Endothelial cell of umbilical vein (primary cell): ENCODE measurements at regions not wholly inside any gene's neighbourhood (a gene's known extent, or its start where the extent isn't known, plus 50 kb on each side); places are given as distances from the start of the nearest gene placed in this dataset.

Experiments used
- BruUV-seq: library from RNA; stranded (reverse); fragments of 400-500 nt; replicated peaks from 2 replicates; lab custom pipeline; 2021; lab: Mats Ljungman, UMichigan
- CTCF ChIA-PET: fragments of 300-600, 350-600 bp; sonication (Branson Sonifier 250); formaldehyde crosslinking; loops from one replicate; lab custom pipeline; 2021; ENCODE audit warnings: antibody characterized with exemption, inconsistent platforms; lab: Charles Lee
- POLR2A ChIA-PET: fragments of 300-600, 350-600 bp; sonication (Branson Sonifier 250); formaldehyde crosslinking; loops from one replicate; lab custom pipeline; 2021; ENCODE audit warnings: antibody characterized with exemption, inconsistent platforms; lab: Charles Lee
- DNase-seq: peaks from one replicate; pipeline ENCODE4 v3.0.0-alpha.2; 2011; ENCODE audit warnings: low read depth, low spot score
- FAIRE-seq: peaks from 2 replicates; lab custom pipeline; 2011; peaks lifted over from hg19 to GRCh38; lab: Jason Lieb, UNC
- H2AFZ ChIP-seq: 2 replicates; pipeline ENCODE4 v1.6.0; 2012; ENCODE audit warnings: low read depth, low read length, control low read depth, inconsistent platforms
- H3K27ac ChIP-seq: 2 replicates; pipeline ENCODE4 v1.5.1; 2011; ENCODE audit warnings: low read depth, mild to moderate bottlenecking, control low read depth, low read length, moderate library complexity; ENCODE audit not compliant: insufficient read depth
- H3K27me3 ChIP-seq, 2 experiments: 2 replicates each; pipeline versions ENCODE4 v1.6.0 to v1.6.1; 2011; ENCODE audit warnings: low read length in 2 of 2, mixed read lengths in 1 of 2; ENCODE audit not compliant: control insufficient read depth in 2 of 2, insufficient read depth in 2 of 2
- H3K36me3 ChIP-seq, 2 experiments: 2 replicates in 1 of 2; 3 replicates in 1 of 2; pipeline ENCODE4 v1.5.1; 2011; ENCODE audit warnings: low read length in 2 of 2, mild to moderate bottlenecking in 1 of 2, moderate library complexity in 1 of 2; ENCODE audit not compliant: control insufficient read depth in 2 of 2, insufficient read depth in 2 of 2; ENCODE audit errors: extremely low read depth in 1 of 2
- H3K4me1 ChIP-seq: 3 replicates; pipeline ENCODE4 v1.5.1; 2011; ENCODE audit warnings: mild to moderate bottlenecking, low read length; ENCODE audit not compliant: control insufficient read depth, insufficient read depth; ENCODE audit errors: extremely low read depth
- H3K4me2 ChIP-seq: 2 replicates; pipeline ENCODE4 v1.6.1; 2011; ENCODE audit warnings: low read length, control low read depth, mixed read lengths; ENCODE audit not compliant: insufficient read depth
- H3K4me3 ChIP-seq, 3 experiments: fragments of 200-600 bp in 1 of 3; sonication (generic), shearing (Covaris generic) in 1 of 3; replicated peaks in 1 of 3; 2 replicates each; pipeline ENCODE4 v1.5.1; 2011 to 2016; ENCODE audit warnings: control low read depth in 3 of 3, low read length in 3 of 3, mild to moderate bottlenecking in 2 of 3, inconsistent platforms in 1 of 3, low read depth in 1 of 3, moderate library complexity in 1 of 3; ENCODE audit not compliant: insufficient read depth in 1 of 3
- H3K79me2 ChIP-seq: 2 replicates; pipeline ENCODE4 v1.6.0; 2012; ENCODE audit warnings: low read length, inconsistent platforms; ENCODE audit not compliant: control insufficient read depth, insufficient read depth
- H3K9ac ChIP-seq: replicated peaks from 2 replicates; pipeline ENCODE3; 2011; ENCODE audit warnings: low read length, control low read depth; ENCODE audit not compliant: insufficient read depth; ENCODE audit errors: extremely low read depth
- H3K9me1 ChIP-seq: replicated peaks from 3 replicates; pipeline ENCODE4 v1.6.0; 2011; ENCODE audit warnings: mild to moderate bottlenecking, low read length; ENCODE audit not compliant: control insufficient read depth, insufficient read depth; ENCODE audit errors: extremely low read depth
- H3K9me3 ChIP-seq: replicated peaks from 2 replicates; pipeline ENCODE4 v1.5.1; 2012; ENCODE audit warnings: low read length, inconsistent platforms; ENCODE audit not compliant: control insufficient read depth, insufficient read depth
- H4K20me1 ChIP-seq: replicated peaks from 2 replicates; pipeline ENCODE3; 2011; ENCODE audit warnings: mild to moderate bottlenecking, low read length; ENCODE audit not compliant: control insufficient read depth, insufficient read depth; ENCODE audit errors: extremely low read depth
- EZH2 ChIP-seq: IDR thresholded peaks from 2 replicates; pipeline ENCODE4 v1.6.1; 2012; ENCODE audit warnings: borderline replicate concordance, low read depth, mild to moderate bottlenecking, moderate library complexity, low read length, inconsistent platforms; ENCODE audit not compliant: severe bottlenecking
- FOS ChIP-seq: IDR thresholded peaks from 2 replicates; pipeline ENCODE4 v1.6.1; 2011; ENCODE audit warnings: mild to moderate bottlenecking, low read length, moderate library complexity, borderline replicate concordance; ENCODE audit not compliant: insufficient read depth
- GATA2 ChIP-seq: IDR thresholded peaks from 2 replicates; pipeline ENCODE4 v1.7.0; 2011; ENCODE audit warnings: low read depth, mild to moderate bottlenecking, moderate library complexity, mixed read lengths, low read length; ENCODE audit not compliant: insufficient read length, insufficient read depth
- MYC ChIP-seq: IDR thresholded peaks from one replicate; pipeline ENCODE4 v1.6.1; 2011; ENCODE audit warnings: mild to moderate bottlenecking, low read depth, low read length
- POLR2A ChIP-seq: IDR thresholded peaks from 2 replicates; pipeline ENCODE4 v1.6.1; 2012; ENCODE audit warnings: low read depth, mild to moderate bottlenecking, control low read depth, low read length
- POLR2AphosphoS5 ChIP-seq: IDR thresholded peaks from 2 replicates; pipeline ENCODE4 v1.6.1; 2012; ENCODE audit warnings: low read depth, mild to moderate bottlenecking, control low read depth, low read length, moderate library complexity; ENCODE audit not compliant: insufficient read depth
- dilution Hi-C: fragments of 300-500 bp; cut with MboI; formaldehyde crosslinking; loops from one replicate; pipeline ENCODE4 v1.15.0; 2019; ENCODE audit warnings: low sequenced_read_pairs; ENCODE audit not compliant: extremely low pct_ligation_motif_present
- intact Hi-C: fragments of 100-400 bp; cut with micrococcal nuclease; formaldehyde crosslinking; loops from one replicate; pipeline ENCODE4 v1.10.0; 2022
- TF ChIP-seq, protein P1 (sequence below): IDR thresholded peaks from 2 replicates; pipeline ENCODE4 v1.6.1; 2011; ENCODE audit not compliant: insufficient read depth, insufficient read length
- TF ChIP-seq, protein P2 (sequence below), 2 donors: IDR thresholded peaks; 1 replicate in 1 of 2; 2 replicates in 1 of 2; pipeline ENCODE4 v1.5.1; 2011; ENCODE audit warnings: low read length in 2 of 2, mild to moderate bottlenecking in 2 of 2, moderate library complexity in 2 of 2, control low read depth in 1 of 2, inconsistent platforms in 1 of 2, low read depth in 1 of 2; ENCODE audit not compliant: insufficient read depth in 1 of 2; ENCODE audit errors: extremely low read depth in 1 of 2

DNA sequence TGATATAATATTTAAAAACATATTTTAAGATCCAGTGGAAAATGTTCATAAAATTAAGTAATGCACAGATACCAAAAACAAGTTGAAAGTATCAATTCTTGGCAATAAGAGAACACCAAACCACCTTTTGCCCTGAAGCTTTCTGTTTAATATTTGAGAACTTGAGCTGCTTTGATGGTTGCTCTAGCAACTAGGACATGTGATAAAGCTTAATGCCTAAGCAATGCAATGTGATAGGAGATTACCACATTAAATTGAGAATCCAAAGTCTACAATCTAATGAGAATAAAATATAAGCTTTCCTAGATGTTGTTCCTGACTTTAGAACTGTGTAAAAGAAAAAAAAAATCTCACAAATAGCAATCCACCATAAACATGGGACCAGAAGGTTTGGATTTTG lies 1367.5 kb upstream of the PCDH9 start:
- TF ChIP-seq, protein P1, sequence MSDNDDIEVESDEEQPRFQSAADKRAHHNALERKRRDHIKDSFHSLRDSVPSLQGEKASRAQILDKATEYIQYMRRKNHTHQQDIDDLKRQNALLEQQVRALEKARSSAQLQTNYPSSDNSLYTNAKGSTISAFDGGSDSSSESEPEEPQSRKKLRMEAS, result no peak
- TF ChIP-seq MYC (no peak), EZH2 (no peak), POLR2AphosphoS5 (no peak), POLR2A (no peak), FOS (no peak), GATA2 (no peak)
- TF ChIP-seq, protein P2, sequence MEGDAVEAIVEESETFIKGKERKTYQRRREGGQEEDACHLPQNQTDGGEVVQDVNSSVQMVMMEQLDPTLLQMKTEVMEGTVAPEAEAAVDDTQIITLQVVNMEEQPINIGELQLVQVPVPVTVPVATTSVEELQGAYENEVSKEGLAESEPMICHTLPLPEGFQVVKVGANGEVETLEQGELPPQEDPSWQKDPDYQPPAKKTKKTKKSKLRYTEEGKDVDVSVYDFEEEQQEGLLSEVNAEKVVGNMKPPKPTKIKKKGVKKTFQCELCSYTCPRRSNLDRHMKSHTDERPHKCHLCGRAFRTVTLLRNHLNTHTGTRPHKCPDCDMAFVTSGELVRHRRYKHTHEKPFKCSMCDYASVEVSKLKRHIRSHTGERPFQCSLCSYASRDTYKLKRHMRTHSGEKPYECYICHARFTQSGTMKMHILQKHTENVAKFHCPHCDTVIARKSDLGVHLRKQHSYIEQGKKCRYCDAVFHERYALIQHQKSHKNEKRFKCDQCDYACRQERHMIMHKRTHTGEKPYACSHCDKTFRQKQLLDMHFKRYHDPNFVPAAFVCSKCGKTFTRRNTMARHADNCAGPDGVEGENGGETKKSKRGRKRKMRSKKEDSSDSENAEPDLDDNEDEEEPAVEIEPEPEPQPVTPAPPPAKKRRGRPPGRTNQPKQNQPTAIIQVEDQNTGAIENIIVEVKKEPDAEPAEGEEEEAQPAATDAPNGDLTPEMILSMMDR (IDR thresholded peaks at IDR 0.05; ENCODE audit: extremely low read depth in 1 of 2, insufficient read depth in 1 of 2, low read depth in 1 of 2, low read length in 2 of 2), result no peak
- intact Hi-C loops (no loop called here), dilution Hi-C loops (no loop called here)
- H3K9ac ChIP-seq, result no peak overlapping the region
- H3K9me1 ChIP-seq, result no peaks in the 10 kb centered on the region
- no peak overlapping the region for H3K4me3 ChIP-seq
- no peaks in the 10 kb centered on the region for H3K79me2 ChIP-seq
- H3K4me2 ChIP-seq, result no peak overlapping the region
- POLR2A ChIA-PET, result no interaction called here
- H3K27me3 ChIP-seq, result no peaks in the 10 kb centered on the region
- no TSS peak for BruUV-seq
- H3K27ac ChIP-seq, result no peak overlapping the region
- DNase-seq (no peak), FAIRE-seq (no peak)
- H3K9me3 ChIP-seq, result no peaks in the 10 kb centered on the region
- H3K4me1 ChIP-seq, result no peaks in the 10 kb centered on the region
- no peaks in the 10 kb centered on the region for H3K36me3 ChIP-seq
- H2AFZ ChIP-seq, result no peak overlapping the region
- no peaks in the 10 kb centered on the region for H4K20me1 ChIP-seq
- CTCF ChIA-PET, result no interaction called here
